ENCODE measurements at regions not wholly inside any gene's neighbourhood (a gene's known extent, or its start where the extent isn't known, plus 50 kb on each side); places are given as distances from the start of the nearest gene placed in this dataset.

GRCh38 chr10:62709200-62709599, 95.3 kb upstream of the ADO start:
- CTCF ChIA-PET: no interaction called here
- Histone ChIP-seq H3K9me3 (replicated peaks; ENCODE audit: control insufficient read depth, insufficient read depth, low read length) (no peaks in the 10 kb centered on the region), H3K27ac (ENCODE audit: insufficient read depth, low read depth, low read length) (no peak overlapping the region), H3K9me1 (replicated peaks; ENCODE audit: control insufficient read depth, extremely low read depth, insufficient read depth, low read length) (no peaks in the 10 kb centered on the region), H2AFZ (ENCODE audit: low read depth, low read length) (no peak overlapping the region), H3K36me3 (ENCODE audit: control insufficient read depth in 2 of 2, extremely low read depth in 1 of 2, insufficient read depth in 2 of 2, low read length in 2 of 2) (no peaks in the 10 kb centered on the region), H3K4me3 (replicated peaks in 1 of 3; ENCODE audit: insufficient read depth in 1 of 3, low read depth in 1 of 3, low read length in 3 of 3) (no peak overlapping the region), H3K9ac (replicated peaks; ENCODE audit: extremely low read depth, insufficient read depth, low read length) (no peak overlapping the region), H3K79me2 (ENCODE audit: control insufficient read depth, insufficient read depth, low read length) (no peaks in the 10 kb centered on the region), H3K27me3 (ENCODE audit: control insufficient read depth in 2 of 2, insufficient read depth in 2 of 2, low read length in 2 of 2) (no peaks in the 10 kb centered on the region), H3K4me2 (ENCODE audit: insufficient read depth, low read length) (no peak overlapping the region), H3K4me1 (ENCODE audit: control insufficient read depth, extremely low read depth, insufficient read depth, low read length) (no peaks in the 10 kb centered on the region), H4K20me1 (replicated peaks; ENCODE audit: control insufficient read depth, extremely low read depth, insufficient read depth, low read length) (no peaks in the 10 kb centered on the region)
- intact Hi-C loops (cut with micrococcal nuclease): no loop called here
- TF ChIP-seq GATA2 (IDR thresholded peaks at IDR 0.05; ENCODE audit: insufficient read depth, insufficient read length, low read depth, low read length): no peak
- POLR2A ChIA-PET: no interaction called here
- no peak for DNase-seq (ENCODE audit: low read depth, low spot score)
- dilution Hi-C loops (cut with MboI; ENCODE audit: extremely low pct_ligation_motif_present, low sequenced_read_pairs): no loop called here
- FAIRE-seq: no peak
- no TSS peak for BruUV-seq (replicated peaks)

GRCh38 chr10:62710182-62710581, 94.3 kb upstream of the ADO start:
- Histone ChIP-seq H2AFZ (ENCODE audit: low read depth, low read length) (no peak overlapping the region), H3K36me3 (ENCODE audit: control insufficient read depth in 2 of 2, extremely low read depth in 1 of 2, insufficient read depth in 2 of 2, low read length in 2 of 2) (no peaks in the 10 kb centered on the region), H3K9me3 (replicated peaks; ENCODE audit: control insufficient read depth, insufficient read depth, low read length) (no peaks in the 10 kb centered on the region), H3K4me3 (replicated peaks in 1 of 3; ENCODE audit: insufficient read depth in 1 of 3, low read depth in 1 of 3, low read length in 3 of 3) (no peak overlapping the region), H3K27ac (ENCODE audit: insufficient read depth, low read depth, low read length) (no peak overlapping the region), H3K4me2 (ENCODE audit: insufficient read depth, low read length) (no peak overlapping the region), H3K9ac (replicated peaks; ENCODE audit: extremely low read depth, insufficient read depth, low read length) (no peak overlapping the region), H3K4me1 (ENCODE audit: control insufficient read depth, extremely low read depth, insufficient read depth, low read length) (no peaks in the 10 kb centered on the region), H3K9me1 (replicated peaks; ENCODE audit: control insufficient read depth, extremely low read depth, insufficient read depth, low read length) (no peaks in the 10 kb centered on the region), H3K27me3 (ENCODE audit: control insufficient read depth in 2 of 2, insufficient read depth in 2 of 2, low read length in 2 of 2) (no peaks in the 10 kb centered on the region), H4K20me1 (replicated peaks; ENCODE audit: control insufficient read depth, extremely low read depth, insufficient read depth, low read length) (no peaks in the 10 kb centered on the region), H3K79me2 (ENCODE audit: control insufficient read depth, insufficient read depth, low read length) (no peaks in the 10 kb centered on the region)
- dilution Hi-C loops (cut with MboI; ENCODE audit: extremely low pct_ligation_motif_present, low sequenced_read_pairs) (no loop called here), intact Hi-C loops (cut with micrococcal nuclease) (no loop called here)
- no TSS peak for BruUV-seq (replicated peaks)
- DNase-seq (ENCODE audit: low read depth, low spot score) (no peak), FAIRE-seq (no peak)
- TF ChIP-seq EZH2 (IDR thresholded peaks at IDR 0.05; ENCODE audit: borderline replicate concordance, low read depth, low read length, severe bottlenecking) (no peak), POLR2A (IDR thresholded peaks at IDR 0.05; ENCODE audit: low read depth, low read length) (no peak), MAX (IDR thresholded peaks at IDR 0.05; ENCODE audit: insufficient read depth, insufficient read length) (no peak), JUN (IDR thresholded peaks at IDR 0.05; ENCODE audit: borderline replicate concordance, insufficient read depth, insufficient read length, low read depth) (no peak), FOS (IDR thresholded peaks at IDR 0.05; ENCODE audit: borderline replicate concordance, insufficient read depth, low read length) (no peak), CTCF (IDR thresholded peaks at IDR 0.05; ENCODE audit: extremely low read depth in 1 of 2, insufficient read depth in 1 of 2, low read depth in 1 of 2, low read length in 2 of 2) (no peak)
- CTCF ChIA-PET: no interaction called here
- POLR2A ChIA-PET: no interaction called here
